GM21381 (cell line): ENCODE measurements at regions not wholly inside any gene's neighbourhood (a gene's known extent, or its start where the extent isn't known, plus 50 kb on each side); places are given as distances from the start of the nearest gene placed in this dataset.

ENCODE experiments used
- ATAC-seq: cut with Tn5 transposase; IDR thresholded peaks from one replicate; pipeline ENCODE4 v1.9.1; 2021; ENCODE audit warnings: mild to moderate bottlenecking, moderate library complexity; ENCODE audit not compliant: unreplicated experiment

GRCh38 chr9:80131627-80132026, 559.9 kb downstream of the TLE4 start:
- no peak for ATAC-seq

- ATAC-seq = no peak
Measured at GRCh38 chr9:80127920-80128319, 556.2 kb downstream of the TLE4 start.

- ATAC-seq = no peak
Measured at GRCh38 chr9:80125731-80126264, 554.0 kb downstream of the TLE4 start.

GRCh38 chr9:80117031-80117430, 545.3 kb downstream of the TLE4 start:
- ATAC-seq = no peak

GRCh38 chr9:80114241-80114640, 542.5 kb downstream of the TLE4 start:
- no peak for ATAC-seq

- no peak for ATAC-seq
Measured at GRCh38 chr9:80107931-80108660, 536.3 kb downstream of the TLE4 start.

GRCh38 chr9:80097476-80097875, 525.7 kb downstream of the TLE4 start:
- no peak for ATAC-seq

GRCh38 chr9:80094176-80094771, 522.5 kb downstream of the TLE4 start:
- ATAC-seq = no peak

- ATAC-seq = no peak
Measured at GRCh38 chr9:80093695-80094094, 521.9 kb downstream of the TLE4 start.

GRCh38 chr9:80091526-80091925, 519.8 kb downstream of the TLE4 start:
- no peak for ATAC-seq

GRCh38 chr9:80090317-80090716, 518.6 kb downstream of the TLE4 start:
- ATAC-seq = no peak

GRCh38 chr9:80086822-80087345, 515.1 kb downstream of the TLE4 start:
- no peak for ATAC-seq

- ATAC-seq = no peak
Measured at GRCh38 chr9:80086386-80086785, 514.6 kb downstream of the TLE4 start.

GRCh38 chr9:80085668-80086067, 513.9 kb downstream of the TLE4 start:
- no peak for ATAC-seq

- ATAC-seq = no peak
Measured at GRCh38 chr9:80082213-80082612, 510.4 kb downstream of the TLE4 start.

GRCh38 chr9:80078826-80079225, 507.1 kb downstream of the TLE4 start:
- no peak for ATAC-seq

GRCh38 chr9:80077059-80077458, 505.3 kb downstream of the TLE4 start:
- ATAC-seq = no peak

- ATAC-seq = no peak
Measured at GRCh38 chr9:80076162-80076561, 504.4 kb downstream of the TLE4 start.

- ATAC-seq = no peak
Measured at GRCh38 chr9:80074439-80074838, 502.7 kb downstream of the TLE4 start.

GRCh38 chr9:80072451-80072850, 500.7 kb downstream of the TLE4 start:
- ATAC-seq = no peak

GRCh38 chr9:80070071-80070742, 498.4 kb downstream of the TLE4 start:
- ATAC-seq = no peak

- no peak for ATAC-seq
Measured at GRCh38 chr9:80066931-80067330, 495.2 kb downstream of the TLE4 start.
